ENCODE measurements at regions not wholly inside any gene's neighbourhood (a gene's known extent, or its start where the extent isn't known, plus 50 kb on each side); places are given as distances from the start of the nearest gene placed in this dataset.
A peak's percentile ranks its signal among the peaks of the same experiment; 100 is the strongest.

GRCh38 chr1:58430421-58431275 lies 115.9 kb downstream of the OMA1 start:
- DNase-seq: no peak
- no peak for ATAC-seq

- ATAC-seq: no peak
- DNase-seq: no peak
Measured at GRCh38 chr1:58426918-58427317, 119.6 kb downstream of the OMA1 start.

- ATAC-seq: no peak
- no peak for DNase-seq
Measured at GRCh38 chr1:58422436-58422835, 124.1 kb downstream of the OMA1 start.

- ATAC-seq: no peak
Measured at GRCh38 chr1:58418283-58419228, 128.0 kb downstream of the OMA1 start.

GRCh38 chr1:58412071-58412580 lies 134.4 kb downstream of the OMA1 start:
- no peak for ATAC-seq
- no peak for DNase-seq

More at GRCh38 chr1:58418283-58419228, 128.0 kb downstream of the OMA1 start:
- no peak for DNase-seq

GRCh38 chr1:58409890-58410289 lies 136.6 kb downstream of the OMA1 start:
- ATAC-seq (no peak), DNase-seq (no peak)

GRCh38 chr1:58409336-58409735 lies 137.2 kb downstream of the OMA1 start:
- DNase-seq (no peak), ATAC-seq (no peak)

GRCh38 chr1:58406301-58407071 lies 140.0 kb downstream of the OMA1 start:
- no peak for DNase-seq
- ATAC-seq: no peak

- DNase-seq (no peak), ATAC-seq (no peak)
Measured at GRCh38 chr1:58405660-58406059, 140.9 kb downstream of the OMA1 start.

- no peak for DNase-seq
- ATAC-seq: no peak
Measured at GRCh38 chr1:58403894-58404293, 142.6 kb downstream of the OMA1 start.

GRCh38 chr1:58402444-58402843 lies 144.1 kb downstream of the OMA1 start:
- no peak for ATAC-seq
- no peak for DNase-seq

GRCh38 chr1:58401991-58402390 lies 144.5 kb downstream of the OMA1 start:
- ATAC-seq: no peak

GRCh38 chr1:58399176-58399575 lies 147.3 kb downstream of the OMA1 start:
- ATAC-seq: no peak

More at GRCh38 chr1:58401991-58402390, 144.5 kb downstream of the OMA1 start:
- no peak for DNase-seq

GRCh38 chr1:58398714-58399113 lies 147.8 kb downstream of the OMA1 start:
- no peak for ATAC-seq
- DNase-seq: no peak

More at GRCh38 chr1:58399176-58399575, 147.3 kb downstream of the OMA1 start:
- DNase-seq: no peak

- ATAC-seq: no peak
- no peak for DNase-seq
Measured at GRCh38 chr1:58397187-58397820, 149.2 kb downstream of the OMA1 start.

- no peak for DNase-seq
- no peak for ATAC-seq
Measured at GRCh38 chr1:58396150-58396549, 150.4 kb downstream of the OMA1 start.

- ATAC-seq: no peak
- no peak for DNase-seq
Measured at GRCh38 chr1:58395355-58395754, 151.2 kb downstream of the OMA1 start.

- ATAC-seq: peak; percentile 91
- DNase-seq: no peak
Measured at GRCh38 chr1:58392083-58392482, 154.4 kb downstream of the OMA1 start.

GRCh38 chr1:58391514-58391913 lies 155.0 kb downstream of the OMA1 start:
- ATAC-seq (no peak), DNase-seq (no peak)

- ATAC-seq (no peak), DNase-seq (no peak)
Measured at GRCh38 chr1:58391056-58391455, 155.5 kb downstream of the OMA1 start.

GRCh38 chr1:58390091-58390490 lies 156.4 kb downstream of the OMA1 start:
- ATAC-seq: no peak
- no peak for DNase-seq
